ENCODE measurements at regions not wholly inside any gene's neighbourhood (a gene's known extent, or its start where the extent isn't known, plus 50 kb on each side); places are given as distances from the start of the nearest gene placed in this dataset.

DNA sequence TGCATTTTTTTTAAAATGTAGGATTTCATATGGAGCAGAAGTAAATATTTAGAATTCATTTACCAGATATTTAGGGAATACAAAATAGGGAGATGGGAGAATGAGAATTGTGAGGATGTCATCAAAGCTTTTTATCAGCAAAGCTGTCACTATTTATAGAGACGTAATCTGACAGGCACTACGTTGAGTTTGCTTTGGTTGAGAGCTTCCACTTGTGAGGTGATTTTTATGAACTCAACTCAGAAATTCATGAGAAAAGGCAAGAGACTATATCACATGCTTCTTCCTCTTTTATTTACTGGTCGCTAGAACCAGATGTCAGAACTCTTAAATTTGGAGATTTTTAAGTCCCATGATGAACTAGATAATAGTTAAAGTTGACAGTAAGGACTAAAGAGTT is 211.2 kb downstream of the GBA3 start:
- Histone ChIP-seq H2AFZ (ENCODE audit: low read depth, low read length) (no peak overlapping the region), H3K4me3 (ENCODE audit: low read depth in 1 of 2, low read length in 2 of 2) (no peak overlapping the region), H3K27me3 (ENCODE audit: insufficient read depth, low read length, poor library complexity) (no peaks in the 10 kb centered on the region), H3K27ac (ENCODE audit: low read length) (no peak overlapping the region), H3K79me2 (ENCODE audit: insufficient read depth, low read length) (no peaks in the 10 kb centered on the region), H4K20me1 (ENCODE audit: insufficient read depth, low read length) (no peaks in the 10 kb centered on the region), H3K9ac (ENCODE audit: low read depth, low read length) (no peak overlapping the region), H3K9me3 (ENCODE audit: insufficient read depth, low read length, severe bottlenecking) (peaks cover 2% of the 10 kb centered on the region), H3K4me1 (ENCODE audit: insufficient read depth, low read length) (no peaks in the 10 kb centered on the region), H3K36me3 (ENCODE audit: insufficient read depth, low read length) (no peaks in the 10 kb centered on the region), H3K4me2 (ENCODE audit: insufficient read depth, low read length) (no peak overlapping the region)
- TF ChIP-seq CTCF (IDR thresholded peaks at IDR 0.05; ENCODE audit: borderline replicate concordance, extremely low read depth, low read length, poor library complexity, severe bottlenecking) (no peak), EZH2 (IDR thresholded peaks at IDR 0.05; ENCODE audit: borderline replicate concordance, low read depth, low read length, severe bottlenecking) (no peak)
- no peak for ATAC-seq (ENCODE audit: insufficient read depth, low read depth)
- DNase-seq = no peak

GRCh38 chr4:22901631-22902030 is 208.9 kb downstream of the GBA3 start:
- H2AFZ ChIP-seq (ENCODE audit: low read depth, low read length) = no peak overlapping the region
- ATAC-seq (ENCODE audit: insufficient read depth, low read depth) (no peak), DNase-seq (no peak)
- H3K27me3 ChIP-seq (ENCODE audit: insufficient read depth, low read length, poor library complexity) = no peaks in the 10 kb centered on the region
- H3K9me3 ChIP-seq (ENCODE audit: insufficient read depth, low read length, severe bottlenecking) = no peaks in the 10 kb centered on the region
- no peaks in the 10 kb centered on the region for H3K79me2 ChIP-seq (ENCODE audit: insufficient read depth, low read length)
- H3K27ac ChIP-seq (ENCODE audit: low read length) = no peak overlapping the region
- H3K4me2 ChIP-seq (ENCODE audit: insufficient read depth, low read length) = no peak overlapping the region
- no peaks in the 10 kb centered on the region for H4K20me1 ChIP-seq (ENCODE audit: insufficient read depth, low read length)
- H3K36me3 ChIP-seq (ENCODE audit: insufficient read depth, low read length) = no peaks in the 10 kb centered on the region
- H3K4me3 ChIP-seq (ENCODE audit: low read depth in 1 of 2, low read length in 2 of 2) = no peak overlapping the region
- H3K9ac ChIP-seq (ENCODE audit: low read depth, low read length) = no peak overlapping the region
- H3K4me1 ChIP-seq (ENCODE audit: insufficient read depth, low read length) = no peaks in the 10 kb centered on the region
- TF ChIP-seq CTCF (IDR thresholded peaks at IDR 0.05; ENCODE audit: borderline replicate concordance, extremely low read depth, low read length, poor library complexity, severe bottlenecking) = no peak
- no peak for TF ChIP-seq EZH2 (IDR thresholded peaks at IDR 0.05; ENCODE audit: borderline replicate concordance, low read depth, low read length, severe bottlenecking)

DNA sequence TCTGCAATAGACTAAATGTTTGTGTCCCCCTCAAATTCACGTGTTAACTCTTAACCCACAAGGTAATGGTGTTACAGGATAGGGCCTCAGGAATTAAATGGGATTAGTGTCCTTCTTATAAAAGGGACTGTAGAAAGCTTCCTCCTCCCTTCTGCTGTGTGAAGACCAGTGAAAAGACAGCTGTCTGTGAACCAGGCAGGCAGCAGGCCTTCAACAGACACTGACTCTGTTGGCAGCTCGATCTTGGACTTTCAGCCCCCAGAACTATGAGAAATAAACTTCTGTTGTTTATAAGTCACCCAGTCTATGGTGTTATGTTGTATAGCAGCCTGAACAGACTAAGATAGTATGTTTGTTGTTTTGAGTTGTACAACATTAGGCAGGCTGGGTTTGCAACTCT is 208.1 kb downstream of the GBA3 start:
- Histone ChIP-seq H4K20me1 (ENCODE audit: insufficient read depth, low read length) (no peaks in the 10 kb centered on the region), H3K79me2 (ENCODE audit: insufficient read depth, low read length) (no peaks in the 10 kb centered on the region), H3K36me3 (ENCODE audit: insufficient read depth, low read length) (no peaks in the 10 kb centered on the region), H3K4me2 (ENCODE audit: insufficient read depth, low read length) (no peak overlapping the region), H3K27me3 (ENCODE audit: insufficient read depth, low read length, poor library complexity) (no peaks in the 10 kb centered on the region), H2AFZ (ENCODE audit: low read depth, low read length) (no peak overlapping the region), H3K4me3 (ENCODE audit: low read depth in 1 of 2, low read length in 2 of 2) (no peak overlapping the region), H3K27ac (ENCODE audit: low read length) (no peak overlapping the region), H3K9me3 (ENCODE audit: insufficient read depth, low read length, severe bottlenecking) (no peaks in the 10 kb centered on the region), H3K4me1 (ENCODE audit: insufficient read depth, low read length) (no peaks in the 10 kb centered on the region), H3K9ac (ENCODE audit: low read depth, low read length) (no peak overlapping the region)
- no peak for TF ChIP-seq EZH2 (IDR thresholded peaks at IDR 0.05; ENCODE audit: borderline replicate concordance, low read depth, low read length, severe bottlenecking)
- no peak for TF ChIP-seq CTCF (IDR thresholded peaks at IDR 0.05; ENCODE audit: borderline replicate concordance, extremely low read depth, low read length, poor library complexity, severe bottlenecking)
- DNase-seq (no peak), ATAC-seq (ENCODE audit: insufficient read depth, low read depth) (no peak)

Measured in DND-41 (cell line).